NCI-H2029 treated with DMSO at 0.1 percent for 48 hours (cell line): ENCODE measurements at regions not wholly inside any gene's neighbourhood (a gene's known extent, or its start where the extent isn't known, plus 50 kb on each side); places are given as distances from the start of the nearest gene placed in this dataset.

Experiments used
- DNase-seq: peaks from one replicate; lab custom pipeline; 2025; lab: John Stamatoyannopoulos, UW

GRCh38 chr14:65250162-65250495 lies 147.8 kb upstream of the MAX start:
- no peak for DNase-seq

- no peak for DNase-seq
These were observed 148.9 kb upstream of the MAX start for GRCh38 chr14:65251213-65251612.

- DNase-seq: no peak
These were observed 150.4 kb upstream of the MAX start for GRCh38 chr14:65252482-65253255.

- no peak for DNase-seq
These were observed 152.8 kb upstream of the MAX start for GRCh38 chr14:65255029-65255545.

- DNase-seq: no peak
These were observed 153.5 kb upstream of the MAX start for GRCh38 chr14:65255583-65256461.

GRCh38 chr14:65256714-65257113 lies 154.4 kb upstream of the MAX start:
- no peak for DNase-seq

GRCh38 chr14:65257425-65257824 lies 155.1 kb upstream of the FUT8 start:
- DNase-seq: no peak

GRCh38 chr14:65258391-65258790 lies 154.1 kb upstream of the FUT8 start:
- no peak for DNase-seq

GRCh38 chr14:65259000-65259399 lies 153.5 kb upstream of the FUT8 start:
- no peak for DNase-seq

GRCh38 chr14:65260786-65261185 lies 151.7 kb upstream of the FUT8 start:
- DNase-seq: no peak

- no peak for DNase-seq
These were observed 151.1 kb upstream of the FUT8 start for GRCh38 chr14:65261425-65261920.

- DNase-seq: no peak
These were observed 150.6 kb upstream of the FUT8 start for GRCh38 chr14:65261946-65262345.

- no peak for DNase-seq
These were observed 149.2 kb upstream of the FUT8 start for GRCh38 chr14:65263177-65263788.

GRCh38 chr14:65267856-65268255 lies 144.7 kb upstream of the FUT8 start:
- DNase-seq: no peak

- no peak for DNase-seq
These were observed 143.9 kb upstream of the FUT8 start for GRCh38 chr14:65268594-65268993.

GRCh38 chr14:65269732-65270131 lies 142.8 kb upstream of the FUT8 start:
- no peak for DNase-seq

GRCh38 chr14:65277027-65277426 lies 135.5 kb upstream of the FUT8 start:
- no peak for DNase-seq

GRCh38 chr14:65277580-65278270 lies 134.8 kb upstream of the FUT8 start:
- DNase-seq: no peak

- no peak for DNase-seq
These were observed 133.9 kb upstream of the FUT8 start for GRCh38 chr14:65278589-65278988.

GRCh38 chr14:65279510-65279909 lies 133.0 kb upstream of the FUT8 start:
- no peak for DNase-seq

GRCh38 chr14:65279958-65280357 lies 132.6 kb upstream of the FUT8 start:
- DNase-seq: no peak

- DNase-seq: no peak
These were observed 131.9 kb upstream of the FUT8 start for GRCh38 chr14:65280653-65281052.
